ENCODE measurements at regions not wholly inside any gene's neighbourhood (a gene's known extent, or its start where the extent isn't known, plus 50 kb on each side); places are given as distances from the start of the nearest gene placed in this dataset.

GRCh38 chr11:45336136-45336535 lies 50.0 kb upstream of the SYT13 start:
- H3K4me3 ChIP-seq, result no peak overlapping the region
- no peak for TF ChIP-seq CTCF (IDR thresholded peaks at IDR 0.05)
- ATAC-seq (ENCODE audit: insufficient number of reproducible peaks, low FRiP score, low read depth) (no peak), DNase-seq (ENCODE audit: low spot score) (no peak)
- H3K27me3 ChIP-seq (replicated peaks; ENCODE audit: insufficient read depth), result no peaks in the 10 kb centered on the region
- peaks cover 3 to 24% of the 10 kb centered on the region in 2 donors for H3K4me1 ChIP-seq (ENCODE audit: control insufficient read depth in 1 of 2, low read depth in 2 of 2)
- no peaks in the 10 kb centered on the region for H3K36me3 ChIP-seq
- no peaks in the 10 kb centered on the region for H3K9me3 ChIP-seq
- no peak overlapping the region for H3K27ac ChIP-seq
